ENCODE measurements at regions not wholly inside any gene's neighbourhood (a gene's known extent, or its start where the extent isn't known, plus 50 kb on each side); places are given as distances from the start of the nearest gene placed in this dataset.

DNA sequence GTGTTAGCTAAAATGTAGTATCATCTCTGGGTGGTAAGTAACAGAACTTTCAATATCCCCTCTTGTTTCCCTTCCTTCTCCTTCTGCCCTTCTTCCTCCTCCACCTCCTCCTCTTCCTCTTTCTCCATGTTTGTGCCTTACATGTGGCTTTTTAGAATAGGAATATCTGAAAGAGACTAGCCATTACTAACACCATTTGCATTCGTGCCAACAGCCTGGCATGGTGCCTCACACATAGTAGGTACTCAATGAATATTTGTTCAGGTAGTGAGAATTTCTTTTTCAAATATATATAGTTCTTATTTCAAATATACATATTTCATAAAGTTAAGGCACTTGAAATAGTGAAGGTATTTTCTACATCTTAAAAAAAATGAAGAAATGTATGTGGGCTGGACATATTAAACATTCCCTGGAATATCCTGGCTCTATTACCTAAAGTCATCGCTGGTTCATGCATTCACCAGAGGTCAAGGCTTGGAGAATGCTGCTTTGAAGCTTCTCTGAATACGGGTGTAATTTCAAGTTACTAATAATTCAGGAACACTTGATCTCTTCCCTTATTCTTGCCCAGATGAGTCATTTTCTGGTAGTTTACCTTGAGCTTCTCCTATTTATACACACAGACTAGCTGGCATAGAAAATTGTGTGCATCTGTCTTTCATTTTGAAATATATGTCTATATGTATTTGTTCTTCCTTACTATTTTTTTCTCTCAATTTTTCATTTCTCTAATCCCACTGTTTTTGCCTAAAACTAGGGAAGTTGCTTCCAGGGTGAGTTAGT is 319.4 kb downstream of the TGFB2 start:
- Mint-ChIP-seq H3K9me3 (no peaks in the 10 kb centered on the region), H3K36me3 (ENCODE audit: low read depth) (no peaks in the 10 kb centered on the region), H3K27me3 (ENCODE audit: insufficient read depth) (no peaks in the 10 kb centered on the region), H3K4me3 (no peak overlapping the region), H3K4me1 (no peaks in the 10 kb centered on the region), H3K27ac (no peak overlapping the region)
- Histone ChIP-seq H3K27ac (ENCODE audit: low read depth, low read length) (no peak overlapping the region), H3K4me1 (ENCODE audit: control insufficient read depth, insufficient read depth, low read length) (no peaks in the 10 kb centered on the region), H3K9me3 (ENCODE audit: control insufficient read depth, low read length) (peaks cover 5% of the 10 kb centered on the region), H3K9ac (ENCODE audit: extremely low read depth, low read length, poor library complexity, severe bottlenecking) (no peak overlapping the region), H3K4me3 (ENCODE audit: low read length) (no peak overlapping the region), H3K36me3 (ENCODE audit: control insufficient read depth, insufficient read depth, low read length) (no peaks in the 10 kb centered on the region), H3K27me3 (ENCODE audit: control insufficient read depth, insufficient read depth, low read length, poor library complexity, severe bottlenecking) (no peaks in the 10 kb centered on the region)
- WGBS, 2 experiments (ENCODE audit: insufficient coverage in 1 of 2, insufficient read length in 1 of 2), result 80 to 91% methylated on average over 1 to 3 of the region's 3 CpGs
- TF ChIP-seq, protein P1, sequence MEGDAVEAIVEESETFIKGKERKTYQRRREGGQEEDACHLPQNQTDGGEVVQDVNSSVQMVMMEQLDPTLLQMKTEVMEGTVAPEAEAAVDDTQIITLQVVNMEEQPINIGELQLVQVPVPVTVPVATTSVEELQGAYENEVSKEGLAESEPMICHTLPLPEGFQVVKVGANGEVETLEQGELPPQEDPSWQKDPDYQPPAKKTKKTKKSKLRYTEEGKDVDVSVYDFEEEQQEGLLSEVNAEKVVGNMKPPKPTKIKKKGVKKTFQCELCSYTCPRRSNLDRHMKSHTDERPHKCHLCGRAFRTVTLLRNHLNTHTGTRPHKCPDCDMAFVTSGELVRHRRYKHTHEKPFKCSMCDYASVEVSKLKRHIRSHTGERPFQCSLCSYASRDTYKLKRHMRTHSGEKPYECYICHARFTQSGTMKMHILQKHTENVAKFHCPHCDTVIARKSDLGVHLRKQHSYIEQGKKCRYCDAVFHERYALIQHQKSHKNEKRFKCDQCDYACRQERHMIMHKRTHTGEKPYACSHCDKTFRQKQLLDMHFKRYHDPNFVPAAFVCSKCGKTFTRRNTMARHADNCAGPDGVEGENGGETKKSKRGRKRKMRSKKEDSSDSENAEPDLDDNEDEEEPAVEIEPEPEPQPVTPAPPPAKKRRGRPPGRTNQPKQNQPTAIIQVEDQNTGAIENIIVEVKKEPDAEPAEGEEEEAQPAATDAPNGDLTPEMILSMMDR (conservative IDR thresholded peaks at IDR 0.05), result no peak
- no peak for DNase-seq

DNA sequence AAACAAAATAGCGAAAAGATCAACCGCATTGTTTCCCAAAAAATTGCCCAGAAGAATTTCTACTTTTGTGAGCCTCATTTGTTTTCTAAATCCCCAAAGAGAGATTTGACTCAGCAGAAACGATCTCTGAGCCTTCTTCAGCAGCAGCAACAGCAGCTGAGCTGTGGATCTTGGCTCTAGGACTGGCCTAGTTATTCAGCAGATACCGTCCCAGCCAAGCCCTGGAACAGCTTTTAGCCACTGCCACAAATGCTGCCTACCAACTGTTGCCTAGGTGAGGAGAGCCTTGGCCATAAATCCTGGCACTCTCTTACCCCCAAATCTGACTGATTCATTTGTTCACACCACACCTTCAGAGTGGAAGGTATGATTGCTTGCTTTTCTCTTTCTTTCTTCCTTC is 320.1 kb downstream of the TGFB2 start:
- H3K27ac Mint-ChIP-seq, result no peak overlapping the region
- 90 to 94% methylated on average over 2 to 4 of the region's 4 CpGs for WGBS, 2 experiments (ENCODE audit: insufficient coverage in 1 of 2, insufficient read length in 1 of 2)
- H3K36me3 Mint-ChIP-seq (ENCODE audit: low read depth), result no peaks in the 10 kb centered on the region
- H3K27ac ChIP-seq (ENCODE audit: low read depth, low read length), result no peak overlapping the region
- no peak overlapping the region for H3K9ac ChIP-seq (ENCODE audit: extremely low read depth, low read length, poor library complexity, severe bottlenecking)
- no peak overlapping the region for H3K4me3 ChIP-seq (ENCODE audit: low read length)
- peaks cover 5% of the 10 kb centered on the region for H3K9me3 ChIP-seq (ENCODE audit: control insufficient read depth, low read length)
- no peak for DNase-seq
- H3K36me3 ChIP-seq (ENCODE audit: control insufficient read depth, insufficient read depth, low read length), result no peaks in the 10 kb centered on the region
- TF ChIP-seq, protein P1 (conservative IDR thresholded peaks at IDR 0.05), result no peak
- no peaks in the 10 kb centered on the region for H3K4me1 Mint-ChIP-seq
- H3K9me3 Mint-ChIP-seq, result no peaks in the 10 kb centered on the region
- no peak overlapping the region for H3K4me3 Mint-ChIP-seq
- no peaks in the 10 kb centered on the region for H3K27me3 ChIP-seq (ENCODE audit: control insufficient read depth, insufficient read depth, low read length, poor library complexity, severe bottlenecking)
- H3K4me1 ChIP-seq (ENCODE audit: control insufficient read depth, insufficient read depth, low read length), result no peaks in the 10 kb centered on the region
- no peaks in the 10 kb centered on the region for H3K27me3 Mint-ChIP-seq (ENCODE audit: insufficient read depth)

DNA sequence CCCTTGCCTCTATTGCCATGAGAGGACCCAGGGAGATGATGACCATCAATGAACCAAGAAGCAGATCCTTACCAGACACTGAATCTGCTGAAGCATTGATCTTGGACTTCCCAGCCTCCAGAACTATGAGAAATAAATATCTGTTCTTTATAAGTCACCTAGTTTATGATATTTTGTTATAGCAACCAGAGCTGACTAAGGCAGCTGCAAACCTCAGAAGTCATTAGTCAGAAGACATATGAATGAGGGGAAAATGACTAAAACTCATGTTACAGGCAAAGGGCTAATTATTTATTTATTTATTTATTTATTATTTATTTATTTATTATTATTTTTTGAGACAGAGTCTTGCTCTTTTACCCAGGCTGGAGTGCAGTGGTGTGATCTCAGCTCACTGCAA is 321.1 kb downstream of the TGFB2 start:
- H3K36me3 ChIP-seq (ENCODE audit: control insufficient read depth, insufficient read depth, low read length), result no peaks in the 10 kb centered on the region
- Mint-ChIP-seq H3K36me3 (ENCODE audit: low read depth) (no peaks in the 10 kb centered on the region), H3K4me1 (no peaks in the 10 kb centered on the region), H3K27ac (no peak overlapping the region), H3K9me3 (no peaks in the 10 kb centered on the region), H3K4me3 (no peak overlapping the region), H3K27me3 (ENCODE audit: insufficient read depth) (no peaks in the 10 kb centered on the region)
- no peak overlapping the region for H3K27ac ChIP-seq (ENCODE audit: low read depth, low read length)
- H3K27me3 ChIP-seq (ENCODE audit: control insufficient read depth, insufficient read depth, low read length, poor library complexity, severe bottlenecking), result no peaks in the 10 kb centered on the region
- peaks cover 5% of the 10 kb centered on the region for H3K9me3 ChIP-seq (ENCODE audit: control insufficient read depth, low read length)
- DNase-seq, result no peak
- H3K4me1 ChIP-seq (ENCODE audit: control insufficient read depth, insufficient read depth, low read length), result no peaks in the 10 kb centered on the region
- TF ChIP-seq, protein P1 (conservative IDR thresholded peaks at IDR 0.05), result no peak
- no peak overlapping the region for H3K4me3 ChIP-seq (ENCODE audit: low read length)
- no peak overlapping the region for H3K9ac ChIP-seq (ENCODE audit: extremely low read depth, low read length, poor library complexity, severe bottlenecking)

Measured in endodermal cell (in vitro differentiated cells).